ENCODE measurements at regions not wholly inside any gene's neighbourhood (a gene's known extent, or its start where the extent isn't known, plus 50 kb on each side); places are given as distances from the start of the nearest gene placed in this dataset.
A peak's percentile ranks its signal among the peaks of the same experiment; 100 is the strongest.

DNA sequence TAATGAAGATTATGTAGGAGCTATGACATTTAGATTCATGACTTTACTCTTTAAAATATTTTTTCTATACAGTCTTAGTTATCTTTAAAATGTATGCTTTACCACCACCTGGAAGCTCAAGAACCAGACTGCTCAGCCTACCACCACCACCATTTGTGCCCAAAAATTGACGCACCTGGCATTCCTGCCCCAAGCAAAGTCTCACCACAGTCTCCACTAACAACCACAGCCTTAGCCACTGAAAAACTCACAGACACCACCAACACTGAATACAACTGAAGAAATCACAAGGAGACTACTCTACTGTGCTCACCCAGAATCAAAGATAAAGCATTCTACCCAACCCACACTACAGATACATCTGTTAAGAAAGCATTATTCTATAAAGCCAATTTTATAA is 201.9 kb upstream of the PDE10A start:
- no peak for DNase-seq

GRCh38 chr6:165864218-165864617 is 201.2 kb upstream of the PDE10A start:
- no peak for DNase-seq

GRCh38 chr6:165863801-165864200 is 200.8 kb upstream of the PDE10A start:
- DNase-seq = no peak

DNA sequence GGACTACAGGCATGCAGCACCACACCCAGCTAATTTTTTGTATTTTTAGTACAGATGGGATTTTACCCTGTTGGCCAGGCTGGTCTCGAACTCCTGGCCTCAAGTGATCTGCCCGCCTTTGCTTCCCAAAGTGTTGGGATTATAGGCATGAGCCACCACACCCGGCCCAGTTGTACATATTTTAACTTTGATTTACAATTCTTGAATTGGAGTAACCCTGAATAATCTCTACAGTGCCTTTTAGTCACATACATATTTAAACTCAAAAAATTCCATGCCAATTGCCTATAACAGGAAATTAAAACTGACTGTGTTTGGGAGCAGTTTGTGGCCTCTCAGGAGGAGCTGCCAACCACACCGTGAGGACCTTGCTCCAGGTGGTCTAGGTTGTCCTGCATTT is 199.8 kb upstream of the PDE10A start:
- DNase-seq = no peak

DNA sequence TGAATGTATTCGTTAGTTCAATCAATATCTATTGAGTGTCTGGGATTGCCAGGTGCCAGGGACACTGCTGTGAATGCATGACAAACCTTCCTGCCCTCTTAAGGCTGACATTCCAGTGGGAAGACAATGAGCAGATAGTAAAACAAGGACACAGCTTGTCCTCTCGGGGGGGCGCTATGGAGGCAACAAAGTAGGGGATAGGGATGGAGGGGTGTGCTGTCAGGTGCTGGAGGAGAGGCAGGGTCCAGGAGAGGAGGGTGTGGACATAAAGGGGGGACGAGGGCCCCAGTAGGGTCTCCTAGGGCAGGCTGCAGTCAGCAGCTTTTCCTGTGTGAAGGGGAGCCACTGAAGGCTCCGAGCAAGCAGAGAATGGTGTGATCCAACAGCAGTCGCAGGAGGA is 198.2 kb upstream of the PDE10A start:
- DNase-seq = no peak

DNA sequence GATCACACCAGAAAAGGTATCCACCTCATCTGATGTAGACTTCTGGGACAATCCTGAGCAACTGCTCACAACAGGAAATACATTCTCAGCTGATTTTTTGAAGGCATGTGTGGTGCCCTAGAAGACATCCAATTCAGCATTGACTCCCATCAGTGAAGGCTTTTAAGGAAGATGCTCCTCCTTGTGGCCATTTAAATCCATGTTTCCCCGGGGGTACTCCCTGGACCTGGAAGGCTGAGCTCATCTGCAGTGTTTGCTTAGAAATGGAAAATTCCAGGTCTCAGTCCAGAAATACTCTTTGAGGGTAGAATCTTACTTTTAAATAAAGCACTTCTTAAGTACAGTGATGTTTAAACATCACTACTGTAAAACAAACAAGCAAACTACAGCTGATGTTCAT is 195.5 kb upstream of the PDE10A start:
- DNase-seq = no peak

GRCh38 chr6:165855856-165856255 is 192.8 kb upstream of the PDE10A start:
- no peak for DNase-seq

GRCh38 chr6:165854863-165855593 is 192.0 kb upstream of the PDE10A start:
- no peak for DNase-seq

DNA sequence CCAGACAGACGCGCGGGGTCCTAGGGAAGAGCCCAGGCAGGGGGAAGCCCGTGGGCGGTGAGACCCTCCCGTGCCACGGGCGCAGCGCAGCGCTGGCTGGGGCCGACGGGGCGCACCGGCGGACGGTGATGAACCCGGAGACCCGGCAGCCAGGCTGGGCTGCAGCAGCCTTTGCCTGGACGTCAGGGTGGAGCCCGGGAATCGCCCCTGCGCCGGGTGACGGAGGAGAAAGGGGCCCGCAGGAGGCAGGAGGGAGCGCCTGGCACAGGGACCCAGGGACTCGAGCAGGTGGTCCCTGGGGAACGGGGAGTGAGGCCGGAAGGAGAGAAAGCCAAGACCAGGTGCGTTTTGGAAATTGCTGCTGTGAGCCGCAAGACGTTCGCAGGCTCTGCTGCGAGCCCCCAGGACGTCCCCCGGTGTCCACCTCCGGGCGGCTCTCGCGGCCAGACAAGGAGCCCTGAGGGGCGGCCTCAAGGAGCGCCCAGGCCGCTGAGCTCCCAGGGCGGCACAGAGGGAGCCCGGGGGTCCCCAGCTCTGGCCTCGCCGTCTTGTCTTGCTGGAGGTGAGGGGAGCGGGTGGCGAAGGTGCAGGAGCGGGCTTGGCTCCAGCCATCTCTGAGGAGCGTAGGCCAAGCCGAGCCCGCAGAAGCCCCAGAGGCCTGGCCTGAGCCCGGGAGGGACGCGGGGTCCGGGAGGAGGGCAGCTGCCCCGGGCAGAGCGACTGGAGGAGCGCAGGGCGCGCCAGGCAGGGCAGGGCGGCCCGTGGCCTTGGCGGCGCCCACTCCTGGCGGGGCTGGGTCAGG is 191.2 kb upstream of the PDE10A start:
- DNase-seq = no peak

- DNase-seq = no peak
These were observed 189.6 kb upstream of the PDE10A start for GRCh38 chr6:165852676-165853075.

- DNase-seq = peak; percentile 73
These were observed 187.5 kb upstream of the PDE10A start for GRCh38 chr6:165850434-165851019.

DNA sequence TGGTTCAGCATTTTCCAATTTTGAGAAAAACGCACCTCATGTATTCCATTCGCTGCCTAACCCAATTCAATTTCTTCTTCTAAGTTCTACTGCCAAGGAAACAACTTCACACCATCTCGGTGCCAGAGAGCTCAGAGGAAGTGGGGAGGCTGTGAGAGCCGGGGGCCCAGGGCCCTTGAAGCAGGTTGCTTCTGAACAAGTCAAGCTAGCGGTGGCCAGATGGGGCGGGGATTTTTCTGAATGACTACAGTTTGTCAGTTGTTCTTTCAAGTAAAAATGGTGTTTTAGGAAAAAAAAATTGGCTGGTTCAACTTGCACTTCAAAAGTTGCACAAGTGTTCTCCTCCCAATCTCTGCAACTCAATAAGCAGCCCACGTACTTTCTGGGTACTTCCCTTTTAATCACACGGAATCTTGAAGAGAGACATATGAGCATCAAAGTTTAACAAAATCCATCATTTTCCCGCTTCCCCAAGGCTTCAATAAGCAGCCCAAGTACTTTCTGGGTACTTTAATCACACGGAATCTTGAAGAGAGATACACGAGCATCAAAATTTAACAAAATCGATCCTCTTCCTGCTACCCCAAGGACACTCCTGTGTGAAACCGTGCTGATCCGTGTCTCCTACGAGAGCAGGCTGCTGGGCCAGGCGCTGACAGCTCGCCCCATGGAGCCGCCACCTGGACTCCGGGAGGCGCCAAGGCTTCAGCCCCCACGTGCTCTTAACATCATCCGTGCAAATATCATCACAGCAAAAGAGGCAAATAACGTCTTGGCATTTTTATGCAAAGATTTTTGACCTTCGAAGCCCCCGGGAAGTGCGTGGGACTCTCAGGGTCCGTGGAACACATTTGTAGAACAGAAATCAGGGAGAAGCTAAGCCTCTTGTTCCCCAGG is 186.7 kb upstream of the PDE10A start:
- DNase-seq = peak; percentile 9

GRCh38 chr6:165848086-165848426 is 185.0 kb upstream of the PDE10A start:
- no peak for DNase-seq

DNA sequence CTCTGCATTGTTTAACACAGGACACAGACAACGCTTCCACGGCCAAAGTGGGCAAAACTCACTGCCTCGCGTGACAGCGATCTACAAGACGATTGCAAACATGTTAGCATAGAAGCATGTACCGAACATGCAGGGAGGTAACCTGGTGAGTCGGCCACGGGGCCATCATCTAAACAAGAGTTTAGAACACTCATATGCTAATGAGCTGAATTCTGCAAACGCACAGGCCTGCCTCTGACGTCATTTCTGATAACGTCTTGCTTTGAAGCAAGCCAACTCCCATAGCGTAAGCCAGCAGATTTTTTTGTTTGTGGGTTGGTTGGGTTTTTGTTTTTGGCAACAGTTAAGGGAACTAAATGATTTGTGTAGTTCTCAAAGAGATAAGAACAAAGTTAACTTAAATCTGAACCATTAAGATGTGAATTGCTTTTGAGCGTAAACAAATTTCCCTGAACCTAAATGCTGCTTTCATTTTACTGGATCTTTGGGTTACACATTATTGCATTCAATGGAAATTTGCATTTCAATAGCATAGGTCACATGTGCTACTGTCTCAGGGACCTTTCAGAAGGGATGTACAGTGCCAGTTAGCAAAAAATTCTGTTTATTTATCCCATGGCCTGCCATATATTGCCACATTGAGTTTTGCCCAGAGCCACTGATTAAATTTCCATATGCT is 184.5 kb upstream of the PDE10A start:
- DNase-seq = no peak

- DNase-seq = no peak
These were observed 183.3 kb upstream of the PDE10A start for GRCh38 chr6:165846123-165846966.

GRCh38 chr6:165845493-165845892 is 182.5 kb upstream of the PDE10A start:
- no peak for DNase-seq

DNA sequence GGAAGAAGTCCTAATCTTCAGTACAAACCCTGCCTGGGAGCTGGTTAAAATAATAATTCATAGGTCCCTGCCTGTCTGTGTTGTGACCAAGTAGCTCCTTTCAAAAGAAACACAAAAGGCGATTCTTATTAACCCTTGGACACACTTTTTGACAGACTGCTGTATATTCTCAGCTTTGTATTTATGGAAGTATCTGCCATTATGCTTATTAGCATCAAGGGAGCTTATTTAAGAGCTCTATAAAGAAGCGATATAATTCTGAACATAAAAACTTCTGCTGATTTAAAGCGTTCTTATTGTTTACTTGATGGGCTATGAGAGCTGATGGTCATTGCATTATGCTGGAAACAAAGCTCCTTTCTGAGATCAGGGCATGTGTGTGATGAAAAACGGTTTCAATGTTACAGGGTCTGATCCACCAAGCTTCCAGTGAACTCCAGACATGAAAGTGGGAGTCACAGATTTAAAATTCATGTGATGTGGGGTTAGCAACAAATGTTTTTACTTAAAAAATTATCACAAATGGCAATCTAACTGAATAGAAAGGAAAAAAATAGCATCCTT is 181.8 kb upstream of the PDE10A start:
- DNase-seq = no peak

GRCh38 chr6:165844232-165844631 is 181.2 kb upstream of the PDE10A start:
- no peak for DNase-seq

DNA sequence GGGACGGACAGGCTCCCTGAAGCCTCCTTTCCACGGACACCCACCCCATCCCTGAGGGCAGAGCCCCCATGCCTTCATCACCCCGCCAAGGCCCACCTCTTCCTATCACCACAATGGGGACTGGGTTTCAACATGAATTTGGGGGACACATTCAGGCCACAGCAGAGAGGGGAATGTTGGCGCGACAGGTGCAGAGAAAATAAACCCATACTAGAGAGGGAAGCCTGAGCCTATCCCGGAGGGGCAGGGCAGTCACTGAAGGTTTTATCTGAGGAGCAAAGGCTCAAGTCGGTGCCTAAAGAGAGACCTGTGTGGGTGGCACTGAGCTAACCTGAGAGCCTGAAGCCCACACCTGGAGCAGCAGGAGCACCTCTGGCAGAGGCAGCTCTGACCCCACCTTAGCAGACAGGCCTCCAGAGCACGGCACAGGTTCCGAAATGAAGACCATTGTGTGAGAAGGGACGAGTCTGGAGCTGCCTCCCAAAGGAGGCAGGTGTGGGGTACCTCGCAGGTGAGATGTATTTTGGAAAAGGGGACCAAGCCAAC is 180.6 kb upstream of the PDE10A start:
- DNase-seq = no peak

DNA sequence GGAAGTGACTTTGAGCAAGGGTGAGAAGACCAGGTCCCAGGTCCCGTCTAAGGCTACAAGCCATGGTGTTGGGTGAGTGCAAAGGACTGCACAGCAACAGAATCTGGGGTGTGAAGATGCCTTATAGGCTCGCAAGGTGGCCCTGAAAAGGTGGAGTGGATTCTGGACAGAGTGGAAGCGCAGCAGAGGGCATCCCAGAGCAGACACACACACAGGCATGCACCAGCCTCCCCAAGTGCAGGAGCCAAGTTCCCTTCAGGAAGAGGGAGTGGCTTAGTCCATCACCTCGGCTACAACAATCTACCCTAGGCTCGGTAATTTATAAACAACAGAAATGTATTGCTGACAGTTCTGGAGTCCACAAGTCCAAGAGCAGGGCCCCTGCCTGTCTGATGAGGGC is 180.1 kb upstream of the PDE10A start:
- DNase-seq = no peak

Data from activated CD4-positive, alpha-beta T cell treated with anti-CD3 and anti-CD28 coated beads, Interleukin-2, Interleukin-6, amounts not matched to agents 100 ng/mL and 50 ng/mL, durations not matched to agents 16 hours and 8 hours (primary cell).